HG03558 (cell line): ENCODE measurements at regions not wholly inside any gene's neighbourhood (a gene's known extent, or its start where the extent isn't known, plus 50 kb on each side); places are given as distances from the start of the nearest gene placed in this dataset.

Experiments used
- ATAC-seq: cut with Tn5 transposase; IDR thresholded peaks from one replicate; pipeline ENCODE4 v1.9.1; 2021; ENCODE audit warnings: moderate number of reproducible peaks; ENCODE audit not compliant: unreplicated experiment; ENCODE audit errors: extremely low read depth

GRCh38 chr18:24954341-24954740, 397.6 kb downstream of the ZNF521 start:
- ATAC-seq, result no peak

- no peak for ATAC-seq
Measured at GRCh38 chr18:24958001-24958400, 394.0 kb downstream of the ZNF521 start.

- no peak for ATAC-seq
Measured at GRCh38 chr18:24959051-24959476, 392.9 kb downstream of the ZNF521 start.

GRCh38 chr18:24964216-24964615, 387.8 kb downstream of the ZNF521 start:
- no peak for ATAC-seq

- ATAC-seq, result no peak
Measured at GRCh38 chr18:24968238-24968775, 383.7 kb downstream of the ZNF521 start.

GRCh38 chr18:24972577-24972976, 379.4 kb downstream of the ZNF521 start:
- no peak for ATAC-seq

- ATAC-seq, result no peak
Measured at GRCh38 chr18:24974431-24974830, 377.5 kb downstream of the ZNF521 start.

GRCh38 chr18:24975496-24976372, 376.2 kb downstream of the ZNF521 start:
- ATAC-seq, result no peak

- no peak for ATAC-seq
Measured at GRCh38 chr18:24976502-24976901, 375.5 kb downstream of the ZNF521 start.

GRCh38 chr18:24979235-24979634, 372.7 kb downstream of the ZNF521 start:
- no peak for ATAC-seq

- no peak for ATAC-seq
Measured at GRCh38 chr18:24982831-24983230, 369.1 kb downstream of the ZNF521 start.

- ATAC-seq, result no peak
Measured at GRCh38 chr18:24983566-24984139, 368.3 kb downstream of the ZNF521 start.

GRCh38 chr18:24985586-24985985, 366.4 kb downstream of the ZNF521 start:
- no peak for ATAC-seq

GRCh38 chr18:24986666-24987302, 365.2 kb downstream of the ZNF521 start:
- ATAC-seq, result no peak

- ATAC-seq, result no peak
Measured at GRCh38 chr18:24987303-24988252, 364.4 kb downstream of the ZNF521 start.

GRCh38 chr18:24988253-24988840, 363.6 kb downstream of the ZNF521 start:
- no peak for ATAC-seq

- ATAC-seq, result no peak
Measured at GRCh38 chr18:24989760-24990593, 362.0 kb downstream of the ZNF521 start.

GRCh38 chr18:24990671-24991134, 361.3 kb downstream of the ZNF521 start:
- no peak for ATAC-seq
